ENCODE measurements at regions not wholly inside any gene's neighbourhood (a gene's known extent, or its start where the extent isn't known, plus 50 kb on each side); places are given as distances from the start of the nearest gene placed in this dataset.

- no peak for ATAC-seq
- CTCF ChIA-PET: no interaction called here
- no TSS peak for BruUV-seq (replicated peaks)
These were observed 201.7 kb upstream of the UBL3 start for GRCh38 chr13:30052120-30052519.

GRCh38 chr13:30051531-30052060 lies 201.2 kb upstream of the UBL3 start:
- intact Hi-C loops (cut with micrococcal nuclease; ENCODE audit: unreplicated experiment) (no loop called here), in situ Hi-C loops (cut with HindIII; ENCODE audit: low pct_unique_long_range_greater_than_20kb, low sequenced_read_pairs) (no loop called here)
- CTCF ChIA-PET: no interaction called here
- Histone ChIP-seq H3K9me3 (ENCODE audit: control insufficient read depth, insufficient read depth, low read depth, low read length) (no peaks in the 10 kb centered on the region), H3K27me3 (ENCODE audit: control insufficient read depth, insufficient read depth, low read length) (no peaks in the 10 kb centered on the region), H3K27ac (ENCODE audit: low read length) (no peak overlapping the region), H3K36me3 (ENCODE audit: control insufficient read depth, insufficient read depth, low read length) (no peaks in the 10 kb centered on the region), H3K4me1 (ENCODE audit: control insufficient read depth, insufficient read depth, low read length) (no peaks in the 10 kb centered on the region), H3K4me3 (ENCODE audit: low read depth in 2 of 2, low read length in 2 of 2) (no peak overlapping the region)
- no TSS peak for BruUV-seq (replicated peaks)
- POLR2A ChIA-PET: no interaction called here
- TF ChIP-seq REST (IDR thresholded peaks at IDR 0.05; ENCODE audit: insufficient read depth in 1 of 2, low read depth in 2 of 2, low read length in 1 of 2) (no peak), CTCF (IDR thresholded peaks at IDR 0.05) (no peak), SIN3A (IDR thresholded peaks at IDR 0.05; ENCODE audit: borderline replicate concordance, insufficient read depth, low read depth, low read length) (no peak), POLR2AphosphoS5 (IDR thresholded peaks at IDR 0.05; ENCODE audit: low read depth, low read length) (no peak), TCF7L2 (IDR thresholded peaks at IDR 0.05; ENCODE audit: low read depth, low read length) (no peak)
- DNase-seq (ENCODE audit: low read depth, low spot score): no peak
- no peak for ATAC-seq

More at GRCh38 chr13:30052120-30052519, 201.7 kb upstream of the UBL3 start:
- no peaks in the 10 kb centered on the region for H3K4me1 ChIP-seq (ENCODE audit: control insufficient read depth, insufficient read depth, low read length)
- no peak overlapping the region for H3K4me3 ChIP-seq (ENCODE audit: low read depth in 2 of 2, low read length in 2 of 2)
- no peaks in the 10 kb centered on the region for H3K27me3 ChIP-seq (ENCODE audit: control insufficient read depth, insufficient read depth, low read length)
- no peak for DNase-seq (ENCODE audit: low read depth, low spot score)
- intact Hi-C loops (cut with micrococcal nuclease; ENCODE audit: unreplicated experiment): no loop called here
- POLR2A ChIA-PET: no interaction called here
- no peaks in the 10 kb centered on the region for H3K36me3 ChIP-seq (ENCODE audit: control insufficient read depth, insufficient read depth, low read length)
- TF ChIP-seq TCF7L2 (IDR thresholded peaks at IDR 0.05; ENCODE audit: low read depth, low read length) (no peak), SIN3A (IDR thresholded peaks at IDR 0.05; ENCODE audit: borderline replicate concordance, insufficient read depth, low read depth, low read length) (no peak), CTCF (IDR thresholded peaks at IDR 0.05) (no peak), POLR2AphosphoS5 (IDR thresholded peaks at IDR 0.05; ENCODE audit: low read depth, low read length) (no peak), REST (IDR thresholded peaks at IDR 0.05; ENCODE audit: insufficient read depth in 1 of 2, low read depth in 2 of 2, low read length in 1 of 2) (no peak)
- H3K9me3 ChIP-seq (ENCODE audit: control insufficient read depth, insufficient read depth, low read depth, low read length): no peaks in the 10 kb centered on the region
- in situ Hi-C loops (cut with HindIII; ENCODE audit: low pct_unique_long_range_greater_than_20kb, low sequenced_read_pairs): no loop called here
- H3K27ac ChIP-seq (ENCODE audit: low read length): no peak overlapping the region
